Chondrocyte (in vitro differentiated cells): ENCODE measurements at regions not wholly inside any gene's neighbourhood (a gene's known extent, or its start where the extent isn't known, plus 50 kb on each side); places are given as distances from the start of the nearest gene placed in this dataset.

Experiments used
- DNase-seq: peaks from one replicate; pipeline ENCODE4 v3.0.0; 2021; ENCODE audit warnings: mixed read lengths, low spot score
- H3K27ac Mint-ChIP-seq: one replicate; pipeline ENCODE4 v1.8.0; 2021; ENCODE audit warnings: mild to moderate bottlenecking, moderate library complexity, mixed read lengths; ENCODE audit not compliant: unreplicated experiment
- H3K27me3 Mint-ChIP-seq: 2 replicates; pipeline ENCODE4 v1.8.0; 2021; ENCODE audit warnings: low read depth, mixed read lengths
- H3K36me3 Mint-ChIP-seq: 2 replicates; pipeline ENCODE4 v1.8.0; 2021; ENCODE audit warnings: low read depth, mixed read lengths
- H3K4me1 Mint-ChIP-seq: 2 replicates; pipeline ENCODE4 v1.8.0; 2021; ENCODE audit warnings: low read depth, mild to moderate bottlenecking, mixed read lengths
- H3K4me3 Mint-ChIP-seq: one replicate; pipeline ENCODE4 v1.8.0; 2021; ENCODE audit warnings: mild to moderate bottlenecking, moderate library complexity, mixed read lengths; ENCODE audit not compliant: unreplicated experiment
- H3K9me3 Mint-ChIP-seq: 2 replicates; pipeline ENCODE4 v1.8.0; 2021; ENCODE audit warnings: low read depth, mixed read lengths
- TF ChIP-seq, protein P1 (sequence below): fragments of 200-600 bp; sonication (generic); IDR thresholded peaks from 2 replicates; pipeline ENCODE4 v1.5.0; 2021; ENCODE audit warnings: antibody characterized with exemption, mild to moderate bottlenecking, moderate library complexity

GRCh38 chr1:79617777-79618176 is 611.2 kb upstream of the ADGRL4 start:
- H3K4me3 Mint-ChIP-seq: no peak overlapping the region
- H3K4me1 Mint-ChIP-seq: no peaks in the 10 kb centered on the region
- DNase-seq: no peak
- no peaks in the 10 kb centered on the region for H3K36me3 Mint-ChIP-seq
- H3K27me3 Mint-ChIP-seq: no peaks in the 10 kb centered on the region
- TF ChIP-seq, protein P1, sequence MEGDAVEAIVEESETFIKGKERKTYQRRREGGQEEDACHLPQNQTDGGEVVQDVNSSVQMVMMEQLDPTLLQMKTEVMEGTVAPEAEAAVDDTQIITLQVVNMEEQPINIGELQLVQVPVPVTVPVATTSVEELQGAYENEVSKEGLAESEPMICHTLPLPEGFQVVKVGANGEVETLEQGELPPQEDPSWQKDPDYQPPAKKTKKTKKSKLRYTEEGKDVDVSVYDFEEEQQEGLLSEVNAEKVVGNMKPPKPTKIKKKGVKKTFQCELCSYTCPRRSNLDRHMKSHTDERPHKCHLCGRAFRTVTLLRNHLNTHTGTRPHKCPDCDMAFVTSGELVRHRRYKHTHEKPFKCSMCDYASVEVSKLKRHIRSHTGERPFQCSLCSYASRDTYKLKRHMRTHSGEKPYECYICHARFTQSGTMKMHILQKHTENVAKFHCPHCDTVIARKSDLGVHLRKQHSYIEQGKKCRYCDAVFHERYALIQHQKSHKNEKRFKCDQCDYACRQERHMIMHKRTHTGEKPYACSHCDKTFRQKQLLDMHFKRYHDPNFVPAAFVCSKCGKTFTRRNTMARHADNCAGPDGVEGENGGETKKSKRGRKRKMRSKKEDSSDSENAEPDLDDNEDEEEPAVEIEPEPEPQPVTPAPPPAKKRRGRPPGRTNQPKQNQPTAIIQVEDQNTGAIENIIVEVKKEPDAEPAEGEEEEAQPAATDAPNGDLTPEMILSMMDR: peak; percentile 61
- H3K9me3 Mint-ChIP-seq: no peaks in the 10 kb centered on the region
- H3K27ac Mint-ChIP-seq: no peak overlapping the region

GRCh38 chr1:79614762-79615161 is 608.2 kb upstream of the ADGRL4 start:
- Mint-ChIP-seq H3K4me1 (peaks cover 5% of the 10 kb centered on the region), H3K9me3 (no peaks in the 10 kb centered on the region), H3K27ac (peak overlapping the region; percentile 39), H3K27me3 (no peaks in the 10 kb centered on the region), H3K4me3 (no peak overlapping the region), H3K36me3 (no peaks in the 10 kb centered on the region)
- TF ChIP-seq, protein P1: no peak
- DNase-seq: no peak

DNA sequence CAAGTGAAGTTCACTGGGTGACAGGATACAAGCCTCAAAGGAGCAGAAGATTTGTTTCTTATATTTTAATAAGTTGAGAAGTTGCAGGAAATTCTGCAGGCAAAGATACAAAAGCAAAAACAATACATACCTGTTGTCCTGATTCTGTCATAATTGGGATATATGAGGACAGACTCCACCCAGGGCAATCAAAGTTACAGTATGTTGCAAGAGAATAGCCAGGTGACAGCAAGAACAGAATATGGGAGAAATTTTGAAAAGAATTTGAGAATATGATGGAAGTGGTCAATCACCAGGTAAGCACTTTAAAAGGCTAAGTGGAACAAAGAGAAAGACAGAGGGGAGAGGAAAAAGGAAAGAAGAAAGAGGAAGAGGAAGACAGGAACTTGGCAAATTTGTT is 607.6 kb upstream of the ADGRL4 start:
- TF ChIP-seq, protein P1: no peak
- Mint-ChIP-seq H3K9me3 (no peaks in the 10 kb centered on the region), H3K36me3 (no peaks in the 10 kb centered on the region), H3K27me3 (no peaks in the 10 kb centered on the region), H3K4me1 (peaks cover 5% of the 10 kb centered on the region), H3K4me3 (no peak overlapping the region), H3K27ac (no peak overlapping the region)
- no peak for DNase-seq

DNA sequence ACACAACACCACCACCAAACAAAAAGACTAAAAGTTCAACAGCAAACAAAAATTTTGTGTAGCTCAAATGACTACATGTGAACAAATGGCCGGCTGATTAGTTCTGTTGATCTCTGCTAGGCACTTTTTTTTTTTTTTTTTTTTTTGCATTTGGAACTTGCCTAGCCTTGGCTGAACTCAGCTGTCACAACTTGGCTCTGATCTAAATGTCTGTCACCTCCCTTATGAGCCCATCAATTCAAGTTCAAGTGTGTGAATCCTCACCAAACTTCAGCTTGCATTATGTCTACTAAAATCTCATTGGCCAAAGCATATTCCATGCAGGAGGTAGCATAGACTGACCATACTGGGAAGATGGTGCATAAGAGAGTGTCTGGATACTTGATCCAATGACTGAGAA is 606.5 kb upstream of the ADGRL4 start:
- Mint-ChIP-seq H3K9me3 (no peaks in the 10 kb centered on the region), H3K4me1 (peaks cover 5% of the 10 kb centered on the region), H3K27me3 (no peaks in the 10 kb centered on the region)

DNA sequence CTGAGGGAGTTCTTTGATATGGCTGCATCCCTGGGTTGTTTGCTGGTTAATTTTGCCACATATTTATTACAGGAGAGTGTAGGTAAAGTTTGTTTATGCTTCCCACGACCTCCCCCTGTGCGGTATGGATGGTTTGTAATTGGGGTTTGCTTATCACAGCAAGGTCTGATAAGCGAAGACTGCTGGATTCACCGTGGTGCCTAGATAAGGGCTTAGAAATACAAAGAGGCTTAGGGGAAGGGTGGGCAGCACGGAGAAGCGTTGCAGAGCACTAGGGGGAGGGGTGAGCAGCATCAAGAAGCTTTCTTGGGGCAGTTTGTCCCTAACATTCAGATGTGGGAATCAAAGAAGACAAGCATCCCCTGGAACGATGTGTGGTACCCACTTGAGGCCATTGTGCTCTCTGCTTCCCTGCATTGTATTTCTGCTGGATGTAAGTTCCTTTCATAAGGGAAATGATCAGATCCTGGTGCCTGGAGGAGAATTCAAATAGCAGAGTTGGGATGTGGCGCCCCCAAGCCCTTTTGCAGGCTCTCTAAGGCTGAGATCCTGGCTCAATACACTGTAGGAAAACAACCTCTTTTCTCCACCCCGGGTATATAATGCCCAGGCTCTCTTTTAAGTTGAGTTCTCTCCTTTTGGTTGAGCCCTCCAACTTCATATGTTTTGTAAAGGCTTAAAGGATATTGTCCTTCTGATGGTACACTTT is 598.1 kb upstream of the ADGRL4 start:
- no peaks in the 10 kb centered on the region for H3K27me3 Mint-ChIP-seq
- no peak overlapping the region for H3K27ac Mint-ChIP-seq
- H3K4me3 Mint-ChIP-seq: no peak overlapping the region
- no peaks in the 10 kb centered on the region for H3K36me3 Mint-ChIP-seq
- peaks cover 4% of the 10 kb centered on the region for H3K9me3 Mint-ChIP-seq
- no peak for DNase-seq
- no peaks in the 10 kb centered on the region for H3K4me1 Mint-ChIP-seq
- TF ChIP-seq, protein P1: no peak

More for the DNA sequence above, 606.5 kb upstream of the ADGRL4 start:
- no peaks in the 10 kb centered on the region for H3K36me3 Mint-ChIP-seq
- TF ChIP-seq, protein P1: no peak
- H3K27ac Mint-ChIP-seq: no peak overlapping the region
- H3K4me3 Mint-ChIP-seq: no peak overlapping the region
- no peak for DNase-seq
